ENCODE measurements at regions not wholly inside any gene's neighbourhood (a gene's known extent, or its start where the extent isn't known, plus 50 kb on each side); places are given as distances from the start of the nearest gene placed in this dataset.
"Not testable (repeated sequence)": the region's sequence is repeated elsewhere in the genome, so short reads cannot be mapped to it uniquely, and the experiment has no call there.

- no peak for DNase-seq
Measured at GRCh38 chr3:154973851-154974250, 106.3 kb upstream of the MME start.

DNA sequence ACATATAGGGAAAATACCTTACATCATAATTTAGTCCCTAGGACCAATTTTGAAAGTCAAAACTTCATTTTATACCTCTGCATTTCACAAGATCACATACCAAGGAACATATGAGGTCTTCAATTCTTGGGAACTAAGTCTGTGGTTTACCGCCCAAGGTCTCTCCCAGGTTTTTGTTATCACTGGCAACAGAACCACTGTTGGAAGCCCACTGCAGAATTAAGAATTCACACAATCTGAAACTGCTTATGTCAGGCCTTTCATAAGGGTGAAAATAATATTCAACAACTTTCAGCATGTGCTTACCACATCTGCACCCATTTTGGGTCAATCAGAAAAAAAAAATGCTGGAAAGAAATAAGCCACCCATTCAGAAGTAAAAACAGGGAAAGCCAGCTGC is 107.2 kb upstream of the MME start:
- no peak for DNase-seq

DNA sequence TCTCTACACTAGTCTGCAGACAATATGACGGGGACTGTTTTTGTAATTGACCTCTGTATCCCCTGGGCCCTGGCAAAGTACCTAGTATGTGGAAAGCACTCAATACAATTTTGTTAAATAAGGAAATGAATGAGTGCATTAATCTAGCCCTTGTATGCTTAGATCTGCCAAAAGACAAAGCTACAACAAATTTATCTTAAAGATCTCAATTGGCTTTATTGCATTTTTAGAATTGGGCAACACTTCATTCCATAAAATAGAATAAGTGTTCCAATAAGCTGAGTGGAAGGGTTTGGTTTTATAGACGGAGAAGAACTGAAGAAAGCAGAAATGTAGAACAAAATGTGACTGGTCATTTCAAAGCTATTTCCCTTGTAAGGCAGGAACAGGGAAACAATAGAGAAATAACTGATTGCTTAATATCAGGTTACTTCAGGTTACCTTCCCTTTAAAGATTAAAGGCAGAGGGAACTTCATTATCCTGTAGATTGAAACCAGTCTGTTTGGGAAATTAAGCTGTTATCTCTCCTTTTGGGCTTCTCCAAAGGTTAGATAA is 108.3 kb upstream of the MME start:
- no peak for DNase-seq

DNA sequence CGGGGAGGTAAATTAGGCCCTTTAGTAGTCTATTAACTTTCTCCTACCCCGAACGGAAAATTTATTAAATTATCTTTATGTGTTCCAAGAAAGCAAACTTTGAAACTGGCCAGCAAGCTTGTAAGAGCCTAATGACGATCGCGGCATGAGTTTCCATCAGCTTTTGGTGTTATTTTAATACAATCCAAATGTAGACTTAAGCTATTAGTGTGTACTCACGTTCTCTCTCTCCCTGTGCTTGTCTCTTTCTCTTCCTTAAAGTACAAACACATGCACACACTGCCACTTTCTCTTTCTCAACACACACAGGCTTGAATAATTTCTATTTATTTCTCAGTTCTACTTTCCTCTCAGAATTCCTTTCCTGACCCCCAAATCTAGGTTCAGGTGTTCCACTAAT is 108.8 kb upstream of the MME start:
- no peak for DNase-seq

DNA sequence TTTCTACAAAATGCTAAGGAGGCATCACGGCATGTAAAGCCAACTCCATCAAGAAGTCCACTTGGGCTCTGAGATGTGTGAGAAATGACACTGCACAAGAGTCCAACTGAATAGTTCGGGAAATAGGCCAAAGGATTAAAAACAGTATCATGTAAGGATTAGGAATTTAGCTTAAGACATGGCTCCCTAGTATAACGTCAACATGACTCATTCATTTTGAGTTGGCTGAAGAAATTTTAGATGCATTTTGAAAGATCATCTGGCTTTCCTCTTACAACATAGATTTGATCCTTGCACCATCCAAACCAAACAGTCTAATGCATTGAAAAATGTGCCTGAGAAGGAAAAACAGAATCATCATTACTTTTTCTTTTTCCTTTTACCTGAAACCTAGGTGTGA is 109.3 kb upstream of the MME start:
- DNase-seq, result no peak

DNA sequence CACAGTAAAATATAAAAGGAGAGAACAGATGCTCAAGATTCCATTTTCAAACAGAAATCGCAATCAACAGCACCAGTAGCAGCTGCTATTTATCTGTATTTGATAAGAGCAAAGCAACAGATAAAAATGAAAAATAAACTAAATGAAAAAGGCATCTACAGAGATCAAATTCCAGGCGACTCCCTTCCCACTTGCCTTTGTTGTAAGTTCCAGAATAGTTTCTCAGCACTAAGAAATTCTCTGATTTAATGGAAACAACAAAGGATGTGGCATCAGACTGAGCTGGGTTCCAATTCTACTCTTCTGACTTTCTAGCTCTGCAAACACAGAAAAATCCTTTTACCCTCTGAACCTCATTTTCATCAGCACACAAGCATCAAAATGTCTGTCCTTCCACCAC is 110.8 kb upstream of the MME start:
- DNase-seq, result no peak

- no peak for DNase-seq
Measured at GRCh38 chr3:154967090-154967489, 113.0 kb upstream of the MME start.

DNA sequence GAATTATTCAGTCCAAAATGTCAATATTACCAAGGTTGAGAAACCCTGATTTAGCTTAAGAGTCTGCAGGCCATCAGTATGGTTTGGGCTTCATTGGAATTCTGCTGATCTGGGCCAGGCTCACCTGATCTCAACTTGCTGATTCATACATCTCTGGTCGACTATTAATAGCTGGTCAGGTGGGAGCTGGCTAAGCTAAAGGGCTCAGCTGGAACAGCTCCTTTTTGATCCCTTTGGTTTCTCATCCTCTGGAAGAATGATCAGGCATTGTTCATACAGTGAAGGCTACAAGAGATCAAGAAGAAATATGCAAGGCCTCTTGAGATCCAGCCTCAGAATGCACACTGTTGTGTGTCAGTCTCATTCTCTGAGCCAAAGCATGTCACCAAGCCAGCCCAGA is 123.3 kb upstream of the MME start:
- DNase-seq, result no peak

DNA sequence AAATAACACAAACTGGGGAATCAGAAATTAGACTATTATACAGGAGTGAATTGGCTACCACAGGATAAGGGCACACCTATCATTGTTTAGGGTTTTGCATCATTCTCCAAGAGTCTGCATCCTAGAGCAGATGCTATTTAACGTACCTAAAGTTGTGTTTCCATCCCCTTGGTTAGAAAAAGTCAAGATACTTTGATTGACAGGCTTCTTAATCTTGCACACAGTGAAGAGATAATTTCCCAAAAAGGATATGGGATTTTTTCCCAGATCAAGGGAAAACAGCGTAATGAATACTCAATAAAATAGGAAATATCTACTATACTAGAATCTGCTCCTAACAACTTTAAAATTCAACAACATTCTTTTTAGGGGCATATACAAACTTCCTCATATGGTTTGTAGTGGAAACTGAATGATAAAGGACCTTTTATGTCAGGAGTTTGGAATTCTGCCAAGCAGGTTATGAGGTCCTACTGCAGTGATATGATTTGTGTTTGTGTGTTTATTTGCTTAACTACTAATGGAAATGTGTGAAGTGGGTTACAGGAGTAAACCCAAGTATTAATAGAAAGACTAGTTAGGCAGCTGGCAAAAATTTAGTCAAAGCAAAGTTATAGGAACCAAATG is 124.1 kb upstream of the MME start:
- no peak for DNase-seq

GRCh38 chr3:154954757-154955156 is 125.4 kb upstream of the MME start:
- peak; percentile 14 for DNase-seq

DNA sequence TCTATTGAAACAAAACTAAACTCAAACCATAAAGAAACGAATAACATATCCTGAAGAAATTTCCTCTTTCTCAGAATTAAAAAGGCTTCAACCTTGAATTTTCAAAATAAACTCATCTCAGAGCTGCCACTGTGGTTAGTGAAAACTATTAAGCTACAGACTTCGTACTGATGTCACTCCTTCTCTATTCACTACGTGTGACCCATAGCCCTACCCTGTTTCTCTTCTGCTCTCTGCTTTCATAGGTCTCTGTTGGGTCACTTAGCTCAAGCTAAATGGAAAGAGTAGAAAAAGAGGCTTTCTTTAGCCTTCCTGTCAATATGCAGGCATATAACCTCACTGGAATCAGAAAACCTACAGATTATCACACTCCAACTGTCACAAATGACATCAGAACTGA is 126.6 kb upstream of the MME start:
- no peak for DNase-seq

GRCh38 chr3:154952553-154952952 is 127.6 kb upstream of the MME start:
- no peak for DNase-seq

DNA sequence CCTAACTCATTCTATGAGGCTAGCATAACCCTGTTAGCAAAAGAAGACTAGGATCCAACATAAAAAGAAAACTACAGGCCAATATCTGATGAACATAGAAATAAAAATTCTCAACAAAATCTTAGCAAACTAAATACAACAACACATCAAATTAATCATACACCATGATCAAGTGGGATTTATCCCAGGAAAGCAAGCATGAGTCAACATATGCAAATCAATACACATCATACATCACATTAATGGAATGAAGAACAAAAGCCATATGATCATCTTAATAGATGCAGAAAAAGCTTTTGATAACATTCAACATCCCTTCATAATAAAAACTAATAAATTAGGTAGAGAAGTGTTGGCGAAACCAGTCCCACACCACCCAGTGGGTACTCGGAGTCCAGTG is 136.1 kb upstream of the MME start:
- no peak for DNase-seq

GRCh38 chr3:154942827-154943226 is 137.3 kb upstream of the MME start:
- DNase-seq, result no peak

GRCh38 chr3:154936196-154936595 is 143.9 kb upstream of the MME start:
- DNase-seq, result no peak

DNA sequence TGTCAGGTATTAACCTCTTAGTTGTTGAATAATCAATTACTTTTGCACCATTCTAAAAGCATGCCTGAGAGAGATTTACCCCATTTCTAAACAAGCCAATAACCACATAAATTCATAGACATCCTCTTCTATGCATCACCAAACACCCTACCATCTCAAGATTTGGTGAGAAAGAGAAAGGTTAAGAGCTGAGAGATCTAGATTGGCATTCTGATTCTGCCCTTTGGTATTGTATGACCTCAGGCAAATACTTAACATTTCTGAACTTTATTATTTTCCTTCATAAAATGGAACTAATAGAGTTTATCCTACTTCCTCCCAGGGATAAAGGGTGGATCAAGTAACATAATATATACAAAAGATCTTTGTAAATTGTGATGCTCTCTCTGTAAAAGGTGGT is 146.5 kb upstream of the MME start:
- no peak for DNase-seq

- no peak for DNase-seq
Measured at GRCh38 chr3:154932633-154933032, 147.5 kb upstream of the MME start.

DNA sequence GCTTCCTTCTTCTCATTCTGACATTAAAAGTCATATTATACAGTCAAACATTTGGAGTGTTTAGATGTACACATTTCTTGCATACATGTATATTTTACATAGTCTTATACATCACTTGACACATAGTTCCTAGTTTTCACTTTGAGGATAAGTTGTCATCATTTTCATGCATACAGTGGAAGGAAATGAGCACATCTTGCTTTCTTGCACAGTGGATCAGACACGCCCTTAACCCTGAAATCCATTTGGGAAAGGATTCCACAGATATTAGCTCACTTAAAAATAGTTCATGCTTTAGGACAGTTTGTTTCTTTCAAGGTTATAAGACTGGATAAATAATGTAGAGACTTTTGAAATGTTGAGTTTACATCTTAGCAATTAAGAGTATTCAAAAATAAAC is 148.6 kb upstream of the MME start:
- DNase-seq, result no peak

DNA sequence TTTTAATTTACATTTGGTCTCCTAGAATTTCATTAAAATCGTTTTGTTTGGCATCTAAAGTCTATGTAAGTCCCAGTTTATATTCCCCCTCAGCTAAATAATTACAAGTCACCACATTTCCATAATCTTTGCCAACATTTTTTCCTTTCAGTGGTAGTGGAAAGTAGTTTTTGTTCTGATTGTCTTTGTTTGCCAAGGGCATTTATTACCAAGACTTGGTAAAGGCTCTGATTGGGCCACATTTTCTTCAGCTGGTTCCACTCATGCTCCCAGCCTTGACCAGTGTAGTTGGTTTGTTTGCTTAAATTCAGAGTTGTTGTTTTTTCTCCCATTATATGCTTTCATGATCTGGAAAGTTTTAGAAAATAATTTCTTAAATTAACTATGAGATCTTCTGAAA is 153.4 kb upstream of the MME start:
- no peak for DNase-seq

DNA sequence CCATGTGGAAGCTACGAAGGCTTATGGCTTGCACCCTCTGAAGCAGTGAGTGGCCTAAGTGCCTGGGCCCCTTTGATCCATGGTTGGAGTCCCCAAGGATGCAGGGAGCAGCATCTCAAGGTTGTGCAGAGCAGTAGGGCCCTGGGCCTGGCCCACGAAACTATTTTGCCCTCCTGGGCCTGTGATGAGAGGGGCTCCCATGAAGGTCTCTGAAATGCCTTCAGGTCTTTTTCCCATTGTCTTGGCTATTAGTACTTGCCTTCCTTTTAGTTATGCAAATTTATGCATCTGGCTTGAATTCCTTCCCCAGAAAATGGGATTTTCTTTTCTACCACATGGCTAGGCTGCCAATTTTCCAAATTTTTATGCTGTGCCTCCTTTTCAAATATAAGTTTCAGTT is 158.8 kb upstream of the MME start:
- no peak for DNase-seq

DNA sequence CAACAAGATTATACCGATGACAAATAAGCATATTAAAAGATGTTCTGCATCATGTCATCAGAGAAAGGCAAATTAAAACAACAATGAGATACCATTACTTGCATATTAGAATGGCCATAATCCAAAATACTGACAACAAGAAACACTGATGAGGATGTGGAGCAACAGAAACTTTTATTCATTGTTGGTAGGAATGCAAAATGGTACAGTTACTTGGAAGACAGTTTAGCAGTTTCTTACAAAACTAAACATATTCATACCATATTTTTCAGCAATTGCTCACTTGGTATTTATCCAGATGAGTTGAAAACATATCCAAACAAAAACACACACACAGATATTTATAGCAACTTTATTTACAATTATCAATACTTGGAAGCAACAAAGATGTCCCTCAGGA is 160.9 kb upstream of the MME start:
- no peak for DNase-seq

- DNase-seq, result no peak
Measured at GRCh38 chr3:154904328-154904727, 175.8 kb upstream of the MME start.

DNA sequence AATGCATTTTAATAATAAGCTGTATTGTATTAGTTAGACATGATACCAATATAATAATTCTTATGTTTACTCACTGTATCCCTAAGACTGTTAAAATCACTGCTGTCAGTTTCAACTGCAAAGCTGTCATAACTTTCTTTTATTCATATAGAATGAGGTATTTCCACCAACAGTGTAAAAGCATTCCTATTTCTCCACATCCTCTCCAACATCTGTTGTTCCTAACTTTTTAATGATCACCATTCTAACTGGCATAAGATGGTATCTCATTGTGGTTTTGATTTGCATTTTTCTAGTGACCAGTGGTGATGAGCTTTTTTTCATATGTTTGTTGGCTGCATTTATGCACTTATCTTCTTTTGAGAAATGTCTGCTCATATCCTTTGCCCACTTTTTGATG is 177.6 kb upstream of the MME start:
- DNase-seq, result not testable (repeated sequence)

DNA sequence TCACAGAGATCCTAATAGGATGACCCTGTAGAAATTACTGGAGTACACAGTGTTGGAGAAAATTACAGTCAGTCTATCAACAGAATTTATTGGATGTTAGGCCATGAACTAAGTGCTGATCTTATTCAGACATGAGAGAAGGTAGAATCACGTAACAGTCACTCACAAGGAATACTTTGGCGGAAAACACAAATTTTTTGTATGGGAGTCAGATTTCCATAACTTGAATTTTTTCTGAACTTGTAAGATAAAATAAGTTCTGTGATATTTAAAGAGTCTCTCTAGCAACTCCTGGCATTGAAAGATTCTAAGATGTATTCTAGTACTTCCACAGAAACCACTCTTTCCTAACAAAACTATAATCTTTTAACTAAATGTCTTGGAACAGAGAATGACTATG is 178.8 kb upstream of the MME start:
- DNase-seq, result no peak

- DNase-seq, result no peak
Measured at GRCh38 chr3:154900816-154901215, 179.3 kb upstream of the MME start.

DNA sequence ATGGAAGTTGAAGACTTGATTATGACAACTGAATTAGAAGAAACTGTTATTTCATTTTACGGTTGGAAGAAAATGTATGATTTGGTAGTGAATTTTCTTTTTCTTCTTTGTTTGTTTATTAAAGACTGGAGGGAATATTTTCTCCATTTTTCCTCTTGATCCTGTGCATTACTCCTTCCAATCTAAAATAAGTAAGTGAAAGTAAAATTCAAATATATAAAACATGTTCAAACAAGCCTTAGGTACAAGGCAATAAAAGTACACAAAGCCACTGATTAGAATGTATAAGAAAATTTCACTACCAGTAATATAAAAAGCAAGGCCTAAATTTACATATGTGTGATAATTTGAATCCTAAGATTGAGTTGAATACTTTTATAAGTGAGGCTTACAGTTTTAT is 181.2 kb upstream of the MME start:
- DNase-seq, result no peak
